ENCODE measurements at regions not wholly inside any gene's neighbourhood (a gene's known extent, or its start where the extent isn't known, plus 50 kb on each side); places are given as distances from the start of the nearest gene placed in this dataset.
A peak's percentile ranks its signal among the peaks of the same experiment; 100 is the strongest.
"Not testable (repeated sequence)": the region's sequence is repeated elsewhere in the genome, so short reads cannot be mapped to it uniquely, and the experiment has no call there.

DNA sequence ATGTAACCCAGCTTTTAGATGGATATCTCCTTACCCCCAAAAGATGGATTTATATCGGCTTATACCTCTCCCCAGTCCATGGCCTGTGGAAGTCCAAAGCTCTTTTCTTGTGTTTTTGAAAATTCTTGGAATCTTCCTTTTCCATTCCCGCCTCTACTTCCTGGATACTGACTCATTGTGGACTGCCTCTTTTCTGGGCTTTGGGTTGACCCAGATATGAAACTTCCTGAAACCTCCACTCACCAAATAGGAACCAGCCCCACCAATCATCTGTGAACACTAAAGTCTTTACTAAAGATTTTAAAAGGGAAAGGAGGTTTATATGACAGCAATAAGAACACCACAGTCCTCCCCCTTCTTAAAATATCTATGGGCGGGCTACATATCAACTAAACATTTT lies 163.4 kb upstream of the SYN3 start:
- DNase-seq: no peak

DNA sequence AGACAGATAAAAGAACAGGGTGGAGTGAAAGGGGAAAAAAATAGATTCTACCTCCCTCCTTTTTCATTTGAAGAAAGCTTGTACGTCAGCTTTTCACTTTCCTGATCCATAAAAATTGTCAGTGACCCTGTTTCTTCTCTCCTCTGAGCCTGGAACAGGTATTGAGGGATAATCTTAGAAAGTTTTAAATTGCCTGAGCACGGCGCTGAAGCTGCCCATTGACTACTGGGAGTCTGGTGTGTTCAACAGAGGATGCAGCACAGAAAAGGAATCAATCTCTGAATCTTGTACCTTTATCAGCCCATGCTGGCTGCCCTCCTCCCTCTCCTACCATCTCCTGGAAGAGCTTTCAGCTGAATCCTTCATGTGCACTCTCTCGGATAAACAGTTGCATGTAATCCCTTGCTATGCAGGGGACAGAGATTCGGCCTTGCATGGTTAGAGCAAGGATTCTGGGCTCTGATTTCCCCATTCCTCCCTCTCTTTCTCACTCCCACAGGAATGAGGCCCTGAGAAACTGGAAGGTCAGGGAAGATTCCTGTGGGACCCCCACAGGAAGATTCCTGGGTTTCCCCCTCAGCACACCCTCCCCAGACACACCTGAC lies 162.4 kb upstream of the SYN3 start:
- peak; percentile 18 for DNase-seq

DNA sequence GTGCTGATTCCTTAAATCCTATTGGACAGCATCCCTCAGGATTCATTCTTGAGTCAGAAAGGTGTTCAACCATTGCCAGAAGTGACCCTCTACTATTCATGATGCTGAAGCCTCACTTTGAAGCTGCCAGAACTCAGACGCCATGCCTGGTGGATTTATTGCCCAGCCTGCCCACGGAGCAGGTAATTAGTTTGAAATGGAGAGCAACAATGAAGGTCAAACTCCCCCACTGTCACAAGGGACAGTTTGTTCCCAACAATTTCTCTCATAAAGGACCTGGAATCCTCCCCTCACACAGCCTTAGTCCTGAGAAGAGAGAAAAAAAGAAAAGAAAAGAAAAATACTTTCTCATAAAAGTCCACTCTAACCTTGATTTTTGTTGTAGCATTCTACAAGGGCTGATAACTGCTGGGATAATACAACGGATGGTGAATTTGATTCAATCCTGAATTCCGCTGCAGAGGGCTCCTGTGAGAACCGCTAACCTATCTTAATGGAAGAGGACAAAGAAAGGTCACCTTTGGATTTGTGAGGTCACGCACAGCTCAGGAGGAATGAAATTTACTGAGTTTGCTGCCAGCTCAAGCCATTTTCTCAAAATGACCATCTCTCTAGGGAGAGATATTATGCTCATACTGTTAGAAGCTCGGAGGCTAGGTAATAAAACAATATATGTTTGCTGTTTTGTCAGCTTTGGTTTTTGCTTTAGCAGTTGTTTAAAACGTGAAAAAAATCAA lies 161.6 kb upstream of the SYN3 start:
- DNase-seq: peak; percentile 8

- no peak for DNase-seq
Measured at GRCh38 chr22:33213383-33214075, 155.3 kb upstream of the SYN3 start.

GRCh38 chr22:33209930-33210784 lies 152.0 kb upstream of the SYN3 start:
- peak; percentile 18 for DNase-seq

DNA sequence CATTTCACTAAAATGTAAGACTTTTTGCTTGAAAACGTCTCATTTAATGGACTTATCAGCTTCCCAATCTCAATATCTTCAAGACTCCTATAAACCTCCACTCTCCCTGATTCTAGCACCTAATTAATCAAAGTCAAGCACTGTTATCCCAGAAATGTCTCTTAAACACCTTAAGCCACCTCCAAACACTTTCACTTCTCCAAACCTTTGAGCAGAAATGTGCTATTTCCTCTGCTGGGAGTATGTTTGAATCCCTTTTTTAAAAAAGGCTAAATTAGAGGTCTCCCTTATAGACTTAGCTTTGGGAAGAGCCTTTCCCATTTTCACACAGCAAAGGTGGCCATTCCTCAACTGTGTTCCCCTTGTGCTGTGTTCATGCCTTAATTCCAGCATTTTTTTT lies 146.2 kb upstream of the SYN3 start:
- no peak for DNase-seq

GRCh38 chr22:33202455-33202854 lies 144.3 kb upstream of the SYN3 start:
- no peak for DNase-seq

GRCh38 chr22:33194529-33195077 lies 136.4 kb upstream of the SYN3 start:
- no peak for DNase-seq

DNA sequence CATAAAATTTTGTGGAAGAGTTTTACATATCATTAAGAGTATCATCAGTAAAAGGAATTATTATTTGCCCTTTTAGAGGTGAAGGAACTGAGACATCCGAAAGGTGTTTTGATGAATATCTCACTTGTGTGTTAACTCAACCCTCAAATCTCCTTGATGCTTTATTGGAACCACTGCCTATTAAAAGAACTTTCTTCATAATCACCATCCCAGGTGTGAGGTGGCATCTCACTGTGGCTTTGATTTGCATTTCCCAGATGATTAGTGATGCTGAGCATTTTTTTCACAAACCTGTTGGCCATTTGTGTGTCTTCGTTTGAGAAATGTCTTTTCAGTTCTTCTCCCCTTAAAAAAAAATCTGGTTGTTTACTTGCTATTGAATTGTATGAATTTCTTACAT lies 134.0 kb upstream of the SYN3 start:
- DNase-seq: no peak

DNA sequence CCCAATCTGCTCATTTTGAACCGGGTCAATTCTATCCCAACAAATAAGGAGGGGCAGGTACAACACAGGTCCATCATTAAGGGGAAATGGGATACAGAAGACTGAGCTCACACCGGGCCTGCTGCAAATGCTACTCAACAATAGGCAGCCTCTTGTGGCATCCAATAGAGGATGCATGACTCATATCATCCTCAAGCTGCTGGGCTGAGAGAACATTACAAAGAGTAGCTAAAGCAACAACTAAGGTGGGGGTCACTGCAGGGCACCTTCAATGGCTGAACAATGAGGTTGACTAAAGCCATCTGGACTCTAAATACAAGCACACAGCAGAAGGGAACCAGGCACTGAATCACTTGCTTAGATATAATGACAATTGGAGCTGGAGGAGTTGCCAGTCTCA lies 130.1 kb upstream of the SYN3 start:
- no peak for DNase-seq

DNA sequence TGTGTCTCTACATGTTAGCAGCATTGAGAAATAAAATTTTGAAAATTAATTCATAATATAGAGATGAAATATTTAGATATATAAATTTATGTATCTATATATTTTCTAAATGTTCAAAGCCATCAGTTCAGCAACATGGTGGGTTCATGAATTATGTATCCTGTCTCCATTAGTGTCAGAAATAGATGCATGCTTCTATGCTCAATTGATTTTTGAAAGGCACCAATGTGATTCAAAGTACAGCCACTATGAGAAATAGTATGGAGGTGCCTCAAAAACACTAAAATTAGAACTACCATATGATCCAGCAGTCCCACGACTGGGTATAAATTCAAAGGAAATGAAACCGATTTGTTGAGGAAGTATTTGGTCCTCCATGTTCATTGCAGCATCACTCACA lies 128.6 kb upstream of the SYN3 start:
- DNase-seq: no peak

DNA sequence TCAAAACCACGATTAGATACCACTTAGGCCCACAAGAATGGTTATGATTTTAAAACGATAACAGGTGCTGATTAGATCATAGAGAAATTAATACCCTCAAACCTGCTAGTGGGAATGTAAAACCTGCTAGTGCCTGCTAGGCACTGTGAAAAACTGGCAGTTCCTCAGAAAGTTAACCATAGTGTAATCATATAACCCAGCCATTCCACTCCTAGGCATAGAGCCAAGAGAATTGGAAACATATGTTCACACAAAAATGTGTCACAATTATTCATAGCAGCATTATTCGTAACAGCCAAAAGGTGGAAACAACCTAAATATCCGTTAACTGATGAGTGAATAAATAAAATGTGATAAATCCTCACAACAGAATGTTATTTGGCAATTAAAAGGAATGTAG lies 122.2 kb upstream of the SYN3 start:
- DNase-seq: no peak

DNA sequence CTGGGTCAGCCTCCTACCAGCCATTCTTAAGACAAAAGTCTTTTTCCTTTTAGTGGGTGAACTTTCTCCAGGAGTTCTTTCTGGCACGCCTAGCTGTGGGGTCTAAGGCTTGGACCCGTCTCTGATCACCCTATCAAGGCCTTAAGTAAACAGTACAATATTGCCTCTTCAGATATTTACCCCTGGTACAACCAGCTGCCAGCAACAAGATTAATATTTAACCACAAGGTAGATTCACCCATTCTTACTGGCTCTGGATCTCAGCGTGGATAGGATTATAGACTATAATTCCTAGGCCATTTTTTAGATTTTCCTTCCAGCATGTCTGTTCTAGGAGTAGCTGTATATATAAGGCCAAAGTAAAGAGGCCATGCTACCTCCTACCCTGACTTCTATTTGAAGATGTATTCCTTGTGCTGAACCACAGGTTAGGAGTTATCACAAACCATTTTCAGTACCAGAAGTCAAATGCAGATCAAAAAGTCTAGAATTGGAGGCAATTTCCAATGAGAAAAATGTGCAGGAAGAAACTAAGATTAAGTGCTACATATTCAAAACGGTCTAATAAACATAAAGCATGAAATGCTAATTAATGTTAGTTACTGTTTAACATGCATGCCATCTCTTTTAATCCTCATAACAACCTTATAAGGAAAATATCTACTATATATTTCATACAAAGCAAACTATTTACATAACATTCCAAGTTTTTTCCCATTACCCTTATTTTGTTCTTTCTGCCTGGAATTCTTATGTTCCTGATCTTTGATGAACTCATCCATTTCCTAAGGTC lies 110.0 kb upstream of the SYN3 start:
- no peak for DNase-seq

DNA sequence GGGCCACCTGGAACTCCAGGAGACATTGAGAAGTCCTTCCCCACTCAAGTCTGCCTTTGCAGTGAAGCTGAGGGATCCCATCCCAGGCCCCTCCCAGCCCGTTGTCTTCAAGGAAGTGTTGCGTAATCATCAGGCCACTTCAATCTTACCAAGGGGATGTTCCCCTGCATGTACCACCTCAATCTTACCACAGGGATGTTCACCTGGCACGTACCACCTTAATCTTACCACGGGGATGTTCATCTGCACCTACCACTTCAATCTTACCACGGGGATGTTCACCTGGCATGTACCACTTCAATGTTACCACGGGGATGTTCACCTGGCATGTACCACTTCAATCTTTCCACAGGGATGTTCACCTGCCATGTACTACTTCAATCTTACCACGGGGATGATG lies 108.0 kb upstream of the SYN3 start:
- no peak for DNase-seq

DNA sequence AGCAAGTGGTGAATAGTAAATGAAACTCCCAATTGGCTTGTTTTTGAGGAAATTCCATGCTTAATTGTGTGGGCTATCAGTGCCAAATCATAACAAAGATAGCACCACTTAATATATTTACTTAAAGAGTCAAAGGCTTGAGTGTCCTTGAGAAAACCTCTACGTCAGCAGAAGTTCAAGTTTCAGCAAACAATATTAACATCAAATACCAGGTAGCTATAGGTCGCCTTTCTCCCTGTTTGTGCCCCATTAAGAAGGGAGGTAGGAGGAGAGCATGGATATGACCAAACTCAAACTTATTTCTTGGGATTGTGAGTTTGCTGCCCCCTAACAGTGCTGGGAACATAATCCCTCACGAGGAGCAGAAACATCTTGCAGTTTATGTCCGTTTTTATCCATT lies 105.6 kb upstream of the SYN3 start:
- DNase-seq: no peak

DNA sequence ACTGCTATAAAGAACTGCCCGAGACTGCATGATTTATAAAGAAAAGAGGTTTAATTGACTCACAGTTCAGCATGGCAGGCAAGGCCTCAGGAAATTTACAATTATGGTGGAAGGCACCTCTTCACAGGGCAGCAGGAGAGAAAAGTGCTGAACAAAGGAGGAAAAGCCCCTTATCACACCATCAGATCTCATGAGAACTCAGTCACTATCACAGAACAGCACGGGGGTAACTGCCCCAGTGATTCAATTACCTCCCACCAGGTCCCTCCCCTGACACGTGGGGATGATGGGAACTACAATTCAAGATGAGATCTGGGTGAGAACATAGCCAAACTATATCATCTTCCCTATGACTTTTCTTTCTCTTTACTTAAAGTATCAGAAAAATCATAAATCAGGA lies 104.0 kb upstream of the SYN3 start:
- DNase-seq: no peak

- DNase-seq: no peak
Measured at GRCh38 chr22:33160525-33160924, 102.3 kb upstream of the SYN3 start.

DNA sequence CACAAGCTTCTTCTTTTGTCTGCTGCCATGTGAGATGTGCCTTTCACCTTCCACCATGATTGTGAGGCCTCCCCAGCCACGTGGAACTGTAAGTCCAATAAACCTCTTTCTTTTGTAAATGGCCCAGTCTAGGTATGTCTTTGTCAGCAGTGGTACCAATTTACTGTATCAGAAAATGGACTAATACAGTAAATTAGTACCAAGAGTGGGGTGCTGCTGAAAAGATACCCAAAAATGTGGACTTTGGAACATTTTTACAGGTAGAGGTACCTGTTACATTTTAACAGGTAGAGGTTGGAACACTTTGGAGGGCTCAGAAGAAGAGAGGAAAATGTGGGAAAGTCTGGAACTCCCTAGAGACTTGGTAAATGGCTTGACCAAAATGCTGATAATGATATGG lies 96.8 kb upstream of the SYN3 start:
- not testable (repeated sequence) for DNase-seq

DNA sequence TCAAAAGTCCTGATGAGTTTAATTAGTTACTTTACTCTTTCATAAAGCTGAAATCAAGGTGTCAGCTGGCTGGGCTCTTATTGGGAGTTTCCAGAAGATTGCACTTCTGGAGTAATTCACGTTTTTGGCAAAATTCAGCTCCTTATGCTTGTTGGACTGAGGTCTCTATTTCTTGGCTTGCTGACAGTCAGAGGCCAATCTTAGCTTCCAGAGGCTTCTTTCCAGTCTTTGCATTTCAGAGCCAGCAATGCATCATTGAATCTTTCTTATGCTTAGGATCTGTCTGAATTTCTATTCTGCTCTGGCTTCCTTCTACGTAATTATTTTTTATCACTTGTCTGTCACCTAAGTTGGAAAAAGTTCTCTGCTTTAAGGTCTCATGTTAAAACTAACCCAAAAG lies 91.4 kb upstream of the SYN3 start:
- no peak for DNase-seq

GRCh38 chr22:33144721-33145120 lies 86.5 kb upstream of the SYN3 start:
- DNase-seq: no peak

- no peak for DNase-seq
Measured at GRCh38 chr22:33142282-33143055, 84.3 kb upstream of the SYN3 start.

All from right kidney (tissue), 1 donor.